Astrocyte (in vitro differentiated cells and primary cell): ENCODE measurements at regions not wholly inside any gene's neighbourhood (a gene's known extent, or its start where the extent isn't known, plus 50 kb on each side); places are given as distances from the start of the nearest gene placed in this dataset.

Experiments used
- CTCF ChIP-seq: IDR thresholded peaks from 2 replicates; pipeline ENCODE4 v1.5.1; 2011; ENCODE audit warnings: low read depth, mild to moderate bottlenecking, inconsistent platforms, low read length, moderate library complexity; ENCODE audit not compliant: insufficient read depth
- EZH2 ChIP-seq: IDR thresholded peaks from 2 replicates; pipeline ENCODE4 v1.6.1; 2012; ENCODE audit warnings: mild to moderate bottlenecking, low read length, inconsistent platforms; ENCODE audit not compliant: insufficient read depth

GRCh38 chr18:42568773-42569172 lies 546.7 kb downstream of the RIT2 start:
- TF ChIP-seq CTCF: no peak
- no peak for TF ChIP-seq EZH2
